ENCODE measurements at regions not wholly inside any gene's neighbourhood (a gene's known extent, or its start where the extent isn't known, plus 50 kb on each side); places are given as distances from the start of the nearest gene placed in this dataset.
A peak's percentile ranks its signal among the peaks of the same experiment; 100 is the strongest.

DNA sequence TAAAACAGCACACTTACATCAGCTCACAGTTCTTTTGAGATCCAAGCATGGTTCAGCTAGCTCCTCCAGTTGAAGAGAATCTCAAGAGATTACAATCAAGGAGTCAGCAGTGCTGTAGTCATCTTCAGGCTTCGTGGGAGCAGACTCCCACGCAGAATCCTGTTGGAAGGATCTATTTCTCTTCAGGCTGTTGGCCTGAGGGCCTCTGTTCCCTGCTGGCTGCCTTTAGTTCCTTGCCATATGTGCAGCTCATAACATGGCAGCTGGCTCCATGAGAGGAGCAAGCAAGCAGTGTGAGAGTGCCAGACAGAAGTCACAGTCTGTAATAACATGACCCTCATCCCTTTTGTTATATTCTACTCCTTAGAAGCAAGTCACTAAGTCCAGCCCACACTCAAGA is 168.6 kb downstream of the COX18 start:
- H4K8ac ChIP-seq (replicated peaks; ENCODE audit: insufficient read length, low read depth, low read length): no peak overlapping the region
- peaks cover 3% of the 10 kb centered on the region for H3K4me1 ChIP-seq (ENCODE audit: insufficient read depth, low read length)
- no peak overlapping the region for H3K9ac ChIP-seq (ENCODE audit: extremely low read depth, insufficient read length, low read length)
- no peaks in the 10 kb centered on the region for H3K79me2 ChIP-seq (ENCODE audit: insufficient read depth, low read length)
- H2BK120ac ChIP-seq (ENCODE audit: low read depth, low read length, poor library complexity, severe bottlenecking): no peak overlapping the region
- H4K91ac ChIP-seq (ENCODE audit: insufficient read length, low read depth, low read length): no peak overlapping the region
- no peak overlapping the region for H3K14ac ChIP-seq (ENCODE audit: insufficient read depth, low read length)
- no peak overlapping the region for H2BK15ac ChIP-seq (ENCODE audit: low read depth, low read length)
- no peaks in the 10 kb centered on the region for H3K9me3 ChIP-seq (ENCODE audit: control insufficient read depth, low read depth, low read length)
- H2AFZ ChIP-seq (ENCODE audit: low read length): no peak overlapping the region
- H3K18ac ChIP-seq (ENCODE audit: insufficient read length, low read depth, low read length): peak overlapping the region; percentile 50
- no peak overlapping the region for H3K4ac ChIP-seq (ENCODE audit: low read depth, low read length)
- no peak overlapping the region for H3K4me3 Mint-ChIP-seq
- no peak overlapping the region for H2BK5ac ChIP-seq (ENCODE audit: insufficient read length, low read length)
- H3K27me3 Mint-ChIP-seq (ENCODE audit: low read depth): no peaks in the 10 kb centered on the region
- TF ChIP-seq, protein P1, sequence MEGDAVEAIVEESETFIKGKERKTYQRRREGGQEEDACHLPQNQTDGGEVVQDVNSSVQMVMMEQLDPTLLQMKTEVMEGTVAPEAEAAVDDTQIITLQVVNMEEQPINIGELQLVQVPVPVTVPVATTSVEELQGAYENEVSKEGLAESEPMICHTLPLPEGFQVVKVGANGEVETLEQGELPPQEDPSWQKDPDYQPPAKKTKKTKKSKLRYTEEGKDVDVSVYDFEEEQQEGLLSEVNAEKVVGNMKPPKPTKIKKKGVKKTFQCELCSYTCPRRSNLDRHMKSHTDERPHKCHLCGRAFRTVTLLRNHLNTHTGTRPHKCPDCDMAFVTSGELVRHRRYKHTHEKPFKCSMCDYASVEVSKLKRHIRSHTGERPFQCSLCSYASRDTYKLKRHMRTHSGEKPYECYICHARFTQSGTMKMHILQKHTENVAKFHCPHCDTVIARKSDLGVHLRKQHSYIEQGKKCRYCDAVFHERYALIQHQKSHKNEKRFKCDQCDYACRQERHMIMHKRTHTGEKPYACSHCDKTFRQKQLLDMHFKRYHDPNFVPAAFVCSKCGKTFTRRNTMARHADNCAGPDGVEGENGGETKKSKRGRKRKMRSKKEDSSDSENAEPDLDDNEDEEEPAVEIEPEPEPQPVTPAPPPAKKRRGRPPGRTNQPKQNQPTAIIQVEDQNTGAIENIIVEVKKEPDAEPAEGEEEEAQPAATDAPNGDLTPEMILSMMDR (conservative IDR thresholded peaks at IDR 0.05): no peak
- H2AK5ac ChIP-seq (ENCODE audit: insufficient read length, low read length): no peak overlapping the region
- peaks cover 12 to 13% of the 10 kb centered on the region in 2 experiments for H3K4me1 Mint-ChIP-seq
- H3T11ph ChIP-seq (ENCODE audit: low read length): no peak overlapping the region
- H3K36me3 Mint-ChIP-seq (ENCODE audit: insufficient read depth in 1 of 3, low read depth in 3 of 3): peaks cover 0 to 10% (median 0%) of the 10 kb centered on the region in 3 experiments; a peak in 2 of 7 replicates
- no peak overlapping the region for H2BK12ac ChIP-seq (ENCODE audit: insufficient read length, low read depth, low read length)
- no peak overlapping the region for H2BK20ac ChIP-seq (ENCODE audit: low read depth, low read length, poor library complexity, severe bottlenecking)
- no peak for DNase-seq
- no CpG with 5 or more reads among the region's 2 CpGs for WGBS (ENCODE audit: extremely low coverage, insufficient read length, low lambda C conversion rate)
- H3K27ac ChIP-seq (ENCODE audit: insufficient read length, low read depth, low read length): no peak overlapping the region
- H3K27me3 ChIP-seq (ENCODE audit: insufficient read depth, low read length): no peaks in the 10 kb centered on the region
- no peaks in the 10 kb centered on the region for H4K20me1 ChIP-seq (ENCODE audit: control insufficient read depth, insufficient read depth, insufficient read length)
- no peaks in the 10 kb centered on the region for H3K23me2 ChIP-seq (ENCODE audit: insufficient read length, low read depth, low read length, poor library complexity, severe bottlenecking)
- no peak overlapping the region for H3K4me2 ChIP-seq (ENCODE audit: insufficient read depth, insufficient read length, low read length)
- H3K9me3 Mint-ChIP-seq: peaks cover 0 to 3% of the 10 kb centered on the region in 2 experiments; a peak in 2 of 5 replicates
- no peak overlapping the region for H3K23ac ChIP-seq (ENCODE audit: insufficient read length, low read depth, low read length)
- no peaks in the 10 kb centered on the region for H3K79me1 ChIP-seq (ENCODE audit: insufficient read depth, low read depth, low read length, poor library complexity, severe bottlenecking)
- peak overlapping the region; percentile 74 for H3K56ac ChIP-seq (ENCODE audit: insufficient read length, low read depth, low read length)
- no peak overlapping the region for H4K5ac ChIP-seq (ENCODE audit: insufficient read length, low read depth, low read length)
- H3K27ac Mint-ChIP-seq: no peak overlapping the region

Data from H9 (cell line).